Ovary (tissue), 3 donors: ENCODE measurements at regions not wholly inside any gene's neighbourhood (a gene's known extent, or its start where the extent isn't known, plus 50 kb on each side); places are given as distances from the start of the nearest gene placed in this dataset.

Source experiments
- CTCF ChIP-seq, 3 donors: fragments of 450-650 bp in 2 of 3; fragments of 200-600 bp in 1 of 3; IDR thresholded peaks; one replicate each; pipeline versions ENCODE4 v1.5.1 to v1.8.0; 2016 to 2022; ENCODE audit warnings: antibody characterized with exemption in 3 of 3, mild to moderate bottlenecking in 1 of 3
- EP300 ChIP-seq: sonication (generic); formaldehyde crosslinking; IDR thresholded peaks from one replicate; pipeline ENCODE4 v1.6.1; 2017; ENCODE audit warnings: antibody characterized with exemption
- POLR2A ChIP-seq: fragments of 450-650 bp; IDR thresholded peaks from one replicate; pipeline ENCODE4 v1.6.1; 2017; ENCODE audit warnings: antibody characterized with exemption, mild to moderate bottlenecking, moderate library complexity
- donor health status: DM: no; HTN: no; CAD: no.

GRCh38 chr14:51520087-51520486, 131.6 kb upstream of the FRMD6 start:
- TF ChIP-seq EP300 (no peak), CTCF (IDR thresholded peaks at IDR 0.05) (no peak), POLR2A (no peak)
